Mesendoderm (in vitro differentiated cells): ENCODE measurements at regions not wholly inside any gene's neighbourhood (a gene's known extent, or its start where the extent isn't known, plus 50 kb on each side); places are given as distances from the start of the nearest gene placed in this dataset.
A peak's percentile ranks its signal among the peaks of the same experiment; 100 is the strongest.
"Not testable (repeated sequence)": the region's sequence is repeated elsewhere in the genome, so short reads cannot be mapped to it uniquely, and the experiment has no call there.

Source experiments
- DNase-seq: peaks from one replicate; pipeline ENCODE4 v3.0.0; 2013
- H2AK5ac ChIP-seq: 2 replicates; pipeline ENCODE4 v1.6.1; 2013; ENCODE audit warnings: low read length, inconsistent platforms
- H2BK120ac ChIP-seq: 2 replicates; pipeline ENCODE4 v1.6.1; 2013; ENCODE audit warnings: low read depth, mild to moderate bottlenecking, low read length, moderate library complexity, mixed read lengths
- H2BK15ac ChIP-seq: replicated peaks from 2 replicates; pipeline ENCODE4 v1.6.1; 2013; ENCODE audit warnings: low read depth, mild to moderate bottlenecking, moderate library complexity
- H2BK5ac ChIP-seq: 2 replicates; pipeline ENCODE4 v1.6.1; 2013; ENCODE audit warnings: low read length, inconsistent platforms
- H3K18ac ChIP-seq: 2 replicates; pipeline ENCODE4 v1.6.1; 2013; ENCODE audit warnings: mild to moderate bottlenecking, low read length, mixed read lengths
- H3K23ac ChIP-seq: one replicate; pipeline ENCODE4 v1.6.1; 2013; ENCODE audit warnings: low read length
- H3K27ac ChIP-seq: 2 replicates; pipeline ENCODE4 v1.5.1; 2013; ENCODE audit warnings: low read depth, mild to moderate bottlenecking, inconsistent platforms, low read length, moderate library complexity
- H3K27me3 ChIP-seq: 2 replicates; pipeline ENCODE4 v1.6.1; 2013; ENCODE audit warnings: low read length, control low read depth, mild to moderate bottlenecking, inconsistent platforms; ENCODE audit not compliant: insufficient read depth, poor library complexity
- H3K36me3 ChIP-seq: 2 replicates; pipeline ENCODE4 v1.6.1; 2013; ENCODE audit warnings: low read length, inconsistent platforms; ENCODE audit not compliant: control insufficient read depth, insufficient read depth
- H3K4ac ChIP-seq: one replicate; pipeline ENCODE4 v1.6.1; 2013; ENCODE audit warnings: low read depth, mild to moderate bottlenecking, low read length, moderate library complexity
- H3K4me1 ChIP-seq: 2 replicates; pipeline ENCODE4 v1.6.1; 2013; ENCODE audit warnings: low read depth, low read length, inconsistent platforms; ENCODE audit not compliant: control insufficient read depth
- H3K4me2 ChIP-seq: 2 replicates; pipeline ENCODE4 v1.6.1; 2013; ENCODE audit warnings: low read length
- H3K4me3 ChIP-seq: 2 replicates; pipeline ENCODE4 v1.5.1; 2013; ENCODE audit warnings: mild to moderate bottlenecking, low read length
- H3K56ac ChIP-seq: one replicate; pipeline ENCODE4 v1.6.1; 2013; ENCODE audit warnings: low read length
- H3K79me1 ChIP-seq: 2 replicates; pipeline ENCODE4 v1.6.1; 2013; ENCODE audit warnings: low read length, inconsistent platforms
- H3K79me2 ChIP-seq: 2 replicates; pipeline ENCODE4 v1.6.1; 2013; ENCODE audit warnings: mild to moderate bottlenecking, low read length; ENCODE audit not compliant: control insufficient read depth, insufficient read depth
- H3K9ac ChIP-seq: 2 replicates; pipeline ENCODE4 v1.6.1; 2013; ENCODE audit warnings: low read length, inconsistent platforms
- H4K5ac ChIP-seq: one replicate; pipeline ENCODE4 v1.6.1; 2013; ENCODE audit warnings: low read length
- H4K8ac ChIP-seq: one replicate; pipeline ENCODE4 v1.6.1; 2013; ENCODE audit warnings: low read depth, mild to moderate bottlenecking, control low read depth, low read length, moderate library complexity
- WGBS: extraction: QIAGEN DNeasy Blood & Tissue Kit; methylation state at CpG from one replicate; pipeline ENCODE4 v1.1.7; 2013; ENCODE audit warnings: low lambda C conversion rate, missing lambda C conversion rate; ENCODE audit not compliant: insufficient coverage; ENCODE audit errors: extremely low coverage; 5-methylcytosine and 5-hydroxymethylcytosine counted together

DNA sequence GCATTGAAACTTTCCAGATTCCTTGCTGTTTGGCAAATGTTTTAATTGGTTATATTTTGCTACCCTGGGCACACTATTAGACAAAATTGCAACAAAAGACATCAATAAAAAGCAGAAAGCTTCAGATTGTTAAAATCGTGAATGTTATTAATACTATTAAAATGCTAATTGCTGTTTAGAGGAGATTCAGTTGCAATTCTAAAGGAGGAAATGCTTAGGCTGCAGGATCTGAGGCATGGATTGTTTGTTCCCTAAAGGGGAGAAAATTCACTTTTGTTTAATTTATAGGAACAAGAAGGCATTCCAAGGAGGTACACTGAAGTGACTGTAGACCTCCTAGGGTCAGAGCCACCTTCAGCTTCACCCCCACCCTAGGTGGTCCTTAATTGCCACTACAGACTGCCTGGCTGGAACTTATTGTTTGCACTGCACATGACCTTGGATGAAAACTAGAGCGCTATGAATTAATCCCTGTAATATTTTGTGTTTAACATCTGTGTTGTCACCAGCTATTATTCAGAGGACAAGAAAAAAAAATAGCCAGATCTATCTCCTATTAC is 1266.9 kb upstream of the ADGRL2 start:
- WGBS, result no CpG with 5 or more reads among the region's 2 CpGs
- Histone ChIP-seq H3K23ac (no peak overlapping the region), H2BK120ac (no peak overlapping the region), H3K4me1 (no peaks in the 10 kb centered on the region), H3K56ac (no peak overlapping the region), H2BK5ac (no peak overlapping the region), H2AK5ac (no peak overlapping the region), H4K8ac (no peak overlapping the region), H3K79me2 (no peaks in the 10 kb centered on the region), H3K4ac (no peak overlapping the region), H3K9ac (no peak overlapping the region), H3K27ac (no peak overlapping the region), H4K5ac (no peak overlapping the region), H2BK15ac (no peak overlapping the region), H3K27me3 (no peaks in the 10 kb centered on the region), H3K79me1 (no peaks in the 10 kb centered on the region), H3K4me2 (no peak overlapping the region), H3K36me3 (no peaks in the 10 kb centered on the region), H3K18ac (peak overlapping the region; percentile 41), H3K4me3 (no peak overlapping the region)
- no peak for DNase-seq

DNA sequence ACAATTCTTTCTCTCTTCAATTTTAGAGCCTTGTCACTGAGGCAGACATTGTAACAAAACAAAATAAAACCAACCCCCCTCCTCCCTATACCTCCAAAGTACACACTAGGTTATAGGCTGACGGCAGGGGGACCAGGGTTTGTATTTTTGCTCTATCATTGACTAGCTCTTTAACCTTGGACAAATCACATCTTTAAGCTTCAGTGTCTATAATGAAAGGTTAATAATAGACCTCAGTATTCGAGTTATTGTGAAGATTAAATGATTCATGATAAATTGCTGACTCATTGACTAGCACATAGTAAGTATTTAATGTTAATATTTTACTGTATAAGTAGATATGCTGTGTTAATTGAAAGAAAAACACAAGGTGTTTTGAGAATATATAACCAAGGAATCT is 1267.6 kb upstream of the ADGRL2 start:
- Histone ChIP-seq H2BK5ac (no peak overlapping the region), H3K27me3 (no peaks in the 10 kb centered on the region), H2AK5ac (no peak overlapping the region), H4K8ac (no peak overlapping the region), H3K4ac (no peak overlapping the region), H3K79me2 (no peaks in the 10 kb centered on the region), H2BK15ac (no peak overlapping the region), H4K5ac (no peak overlapping the region), H3K27ac (no peak overlapping the region), H2BK120ac (no peak overlapping the region), H3K4me3 (no peak overlapping the region), H3K4me2 (no peak overlapping the region), H3K18ac (no peak overlapping the region), H3K9ac (no peak overlapping the region), H3K23ac (no peak overlapping the region), H3K4me1 (no peaks in the 10 kb centered on the region), H3K79me1 (no peaks in the 10 kb centered on the region), H3K56ac (no peak overlapping the region), H3K36me3 (no peaks in the 10 kb centered on the region)
- DNase-seq, result no peak
- WGBS, result no CpG with 5 or more reads among the region's 2 CpGs

DNA sequence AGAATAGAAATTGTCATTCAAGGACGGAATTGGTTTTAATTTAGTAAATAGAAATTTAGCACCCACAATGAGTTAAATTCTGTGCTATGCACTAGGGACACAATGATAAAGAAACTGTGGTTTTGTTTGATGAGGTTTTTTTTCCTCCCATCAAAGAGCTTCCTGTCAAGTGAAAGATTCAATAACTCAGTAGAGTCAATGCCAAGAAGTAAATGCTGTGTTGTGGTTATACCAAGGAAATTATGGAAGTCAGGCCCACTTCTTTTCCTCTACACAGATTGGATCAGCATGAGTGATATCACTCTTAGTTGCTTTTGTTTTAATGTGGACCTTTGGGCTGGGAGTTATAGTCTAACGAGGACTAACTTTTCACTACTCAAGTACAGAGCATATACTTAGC is 1269.6 kb upstream of the ADGRL2 start:
- Histone ChIP-seq H3K79me2 (no peaks in the 10 kb centered on the region), H3K4me3 (no peak overlapping the region), H3K36me3 (no peaks in the 10 kb centered on the region), H2BK120ac (no peak overlapping the region), H2BK5ac (no peak overlapping the region), H3K79me1 (no peaks in the 10 kb centered on the region), H3K4me1 (no peaks in the 10 kb centered on the region), H3K4ac (no peak overlapping the region), H3K56ac (no peak overlapping the region), H3K18ac (no peak overlapping the region), H3K27ac (no peak overlapping the region), H4K8ac (no peak overlapping the region), H2BK15ac (no peak overlapping the region), H4K5ac (no peak overlapping the region), H3K9ac (no peak overlapping the region), H2AK5ac (no peak overlapping the region), H3K23ac (no peak overlapping the region), H3K4me2 (no peak overlapping the region), H3K27me3 (no peaks in the 10 kb centered on the region)
- WGBS, result no CpG with 5 or more reads among the region's 2 CpGs
- no peak for DNase-seq

DNA sequence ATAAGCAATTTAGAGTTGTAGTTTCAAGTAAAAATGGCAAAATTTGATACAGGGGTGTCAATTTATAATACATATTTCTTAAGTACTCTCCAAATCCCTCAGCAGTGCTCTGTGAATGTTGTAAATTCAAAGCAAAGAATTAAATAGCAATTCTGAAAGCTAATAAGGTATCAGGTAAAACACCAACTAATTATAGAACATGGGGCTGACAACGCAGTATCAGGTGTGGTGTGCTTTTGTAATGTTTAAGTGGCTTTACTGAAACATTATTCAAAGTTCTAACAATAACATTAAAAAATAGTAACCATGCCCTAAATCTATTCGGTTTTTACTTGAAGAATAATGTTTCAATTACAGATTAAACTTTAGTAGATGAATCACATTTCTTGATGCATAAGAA is 1271.2 kb upstream of the ADGRL2 start:
- Histone ChIP-seq H2AK5ac (no peak overlapping the region), H3K56ac (no peak overlapping the region), H3K4me3 (no peak overlapping the region), H3K27me3 (no peaks in the 10 kb centered on the region), H3K18ac (no peak overlapping the region), H4K8ac (no peak overlapping the region), H4K5ac (no peak overlapping the region), H3K79me1 (no peaks in the 10 kb centered on the region), H3K36me3 (no peaks in the 10 kb centered on the region), H3K23ac (no peak overlapping the region), H2BK120ac (no peak overlapping the region), H3K4me1 (no peaks in the 10 kb centered on the region), H3K9ac (no peak overlapping the region), H2BK15ac (no peak overlapping the region), H3K79me2 (no peaks in the 10 kb centered on the region), H3K4me2 (no peak overlapping the region), H3K27ac (no peak overlapping the region), H3K4ac (no peak overlapping the region), H2BK5ac (no peak overlapping the region)
- DNase-seq, result no peak
- no CpG with 5 or more reads among the region's 2 CpGs for WGBS

DNA sequence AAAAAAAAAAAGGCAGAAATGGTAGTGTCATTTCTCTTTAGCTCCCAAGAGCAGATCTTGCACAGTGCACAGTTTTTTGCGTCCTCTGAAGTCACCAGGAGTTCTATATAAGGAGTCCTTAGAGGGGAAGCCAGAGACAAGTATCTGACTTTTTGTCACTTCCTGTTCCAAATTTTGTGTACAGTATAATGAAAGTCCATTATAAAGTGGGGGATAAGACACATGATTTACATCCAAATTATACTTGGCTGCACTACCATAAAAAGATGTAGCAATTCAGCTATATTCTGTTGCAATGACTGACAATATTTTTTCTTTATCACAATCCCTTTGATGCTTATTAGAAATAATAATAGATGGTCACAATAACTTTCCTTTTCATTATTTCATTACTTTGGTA is 1276.9 kb upstream of the ADGRL2 start:
- DNase-seq, result no peak
- Histone ChIP-seq H3K18ac (no peak overlapping the region), H3K23ac (no peak overlapping the region), H3K4ac (no peak overlapping the region), H2BK120ac (no peak overlapping the region), H4K8ac (no peak overlapping the region), H2BK5ac (no peak overlapping the region), H3K79me1 (no peaks in the 10 kb centered on the region), H3K27me3 (no peaks in the 10 kb centered on the region), H3K4me1 (no peaks in the 10 kb centered on the region), H3K36me3 (no peaks in the 10 kb centered on the region), H4K5ac (no peak overlapping the region), H3K27ac (no peak overlapping the region), H2BK15ac (no peak overlapping the region), H3K4me3 (no peak overlapping the region), H3K79me2 (no peaks in the 10 kb centered on the region), H3K9ac (no peak overlapping the region), H2AK5ac (no peak overlapping the region), H3K56ac (no peak overlapping the region), H3K4me2 (no peak overlapping the region)
- no CpG with 5 or more reads among the region's 1 CpG for WGBS

DNA sequence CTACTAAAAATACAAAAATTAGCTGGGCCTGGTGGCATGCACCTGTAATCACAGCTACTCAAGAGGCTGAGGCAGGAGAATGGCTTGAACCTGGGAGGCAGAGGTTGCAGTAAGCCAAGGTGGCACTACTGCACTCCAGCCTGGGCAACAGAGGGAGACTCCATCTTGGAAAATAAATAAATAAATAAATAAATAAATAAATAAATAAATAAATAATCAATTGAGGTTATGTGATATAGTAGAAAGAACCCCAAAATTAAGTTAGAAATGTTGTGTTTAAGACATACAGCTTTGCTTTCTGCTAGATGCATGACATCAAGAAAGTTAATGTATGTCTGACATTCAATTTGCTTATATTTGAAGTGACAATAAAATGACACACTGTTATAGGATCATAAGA is 1277.7 kb upstream of the ADGRL2 start:
- H2AK5ac ChIP-seq, DNase-seq: not testable (repeated sequence)

More for the DNA sequence above, 1277.7 kb upstream of the ADGRL2 start:
- not testable (repeated sequence) for H3K4me3 ChIP-seq, H4K8ac ChIP-seq, H3K56ac ChIP-seq, H3K79me2 ChIP-seq, H3K18ac ChIP-seq, H3K79me1 ChIP-seq, H3K4me2 ChIP-seq, H3K9ac ChIP-seq, H3K4me1 ChIP-seq, H2BK5ac ChIP-seq, H3K23ac ChIP-seq, H2BK120ac ChIP-seq, H3K4ac ChIP-seq, H4K5ac ChIP-seq, H3K36me3 ChIP-seq, H3K27me3 ChIP-seq, H3K27ac ChIP-seq, H2BK15ac ChIP-seq
